SIG-M5 (cell line): ENCODE measurements at regions not wholly inside any gene's neighbourhood (a gene's known extent, or its start where the extent isn't known, plus 50 kb on each side); places are given as distances from the start of the nearest gene placed in this dataset.

Experiments
- DNase-seq: peaks from one replicate; lab custom pipeline; 2025; lab: John Stamatoyannopoulos, UW

- no peak for DNase-seq
Measured at GRCh38 chr2:22991844-22992243, 393.1 kb upstream of the KLHL29 start.

- no peak for DNase-seq
Measured at GRCh38 chr2:22992441-22992840, 392.5 kb upstream of the KLHL29 start.

- DNase-seq: no peak
Measured at GRCh38 chr2:22993250-22993649, 391.7 kb upstream of the KLHL29 start.

- DNase-seq: no peak
Measured at GRCh38 chr2:22995576-22995975, 389.4 kb upstream of the KLHL29 start.

GRCh38 chr2:22996911-22997310 lies 388.1 kb upstream of the KLHL29 start:
- DNase-seq: no peak

GRCh38 chr2:22998359-22998758 lies 386.6 kb upstream of the KLHL29 start:
- DNase-seq: no peak

- DNase-seq: no peak
Measured at GRCh38 chr2:22999951-23000350, 385.0 kb upstream of the KLHL29 start.

GRCh38 chr2:23002234-23002633 lies 382.7 kb upstream of the KLHL29 start:
- DNase-seq: no peak

GRCh38 chr2:23005469-23005868 lies 379.5 kb upstream of the KLHL29 start:
- DNase-seq: no peak

- no peak for DNase-seq
Measured at GRCh38 chr2:23007631-23008235, 377.2 kb upstream of the KLHL29 start.

- DNase-seq: no peak
Measured at GRCh38 chr2:23008440-23008839, 376.5 kb upstream of the KLHL29 start.

- DNase-seq: no peak
Measured at GRCh38 chr2:23008951-23009350, 376.0 kb upstream of the KLHL29 start.

- no peak for DNase-seq
Measured at GRCh38 chr2:23009545-23010149, 375.3 kb upstream of the KLHL29 start.

GRCh38 chr2:23012499-23012898 lies 372.5 kb upstream of the KLHL29 start:
- no peak for DNase-seq

GRCh38 chr2:23015651-23016200 lies 369.3 kb upstream of the KLHL29 start:
- no peak for DNase-seq

- DNase-seq: no peak
Measured at GRCh38 chr2:23019476-23019875, 365.5 kb upstream of the KLHL29 start.

GRCh38 chr2:23020659-23021058 lies 364.3 kb upstream of the KLHL29 start:
- DNase-seq: no peak

GRCh38 chr2:23021311-23022120 lies 363.5 kb upstream of the KLHL29 start:
- DNase-seq: no peak

- DNase-seq: no peak
Measured at GRCh38 chr2:23023722-23024121, 361.3 kb upstream of the KLHL29 start.

- DNase-seq: no peak
Measured at GRCh38 chr2:23026671-23027070, 358.3 kb upstream of the KLHL29 start.

- DNase-seq: no peak
Measured at GRCh38 chr2:23027396-23027795, 357.6 kb upstream of the KLHL29 start.

- no peak for DNase-seq
Measured at GRCh38 chr2:23028106-23028505, 356.9 kb upstream of the KLHL29 start.

- DNase-seq: no peak
Measured at GRCh38 chr2:23029111-23029510, 355.9 kb upstream of the KLHL29 start.
